Ishikawa (cell line): ENCODE measurements at regions not wholly inside any gene's neighbourhood (a gene's known extent, or its start where the extent isn't known, plus 50 kb on each side); places are given as distances from the start of the nearest gene placed in this dataset.

Experiments
- CEBPB ChIP-seq: IDR thresholded peaks from 2 replicates; pipeline ENCODE4 v1.6.1; 2012
- CREB1 ChIP-seq: IDR thresholded peaks from 2 replicates; pipeline ENCODE4 v1.6.1; 2012; ENCODE audit warnings: low read depth
- EGR1 ChIP-seq: IDR thresholded peaks from 2 replicates; pipeline ENCODE4 v1.6.1; 2012
- EP300 ChIP-seq: IDR thresholded peaks from 2 replicates; pipeline ENCODE4 v1.6.1; 2012; ENCODE audit warnings: borderline replicate concordance
- FOXM1 ChIP-seq: IDR thresholded peaks from 2 replicates; pipeline ENCODE4 v1.6.1; 2012; ENCODE audit warnings: low read depth, borderline replicate concordance
- MAX ChIP-seq: IDR thresholded peaks from 2 replicates; pipeline ENCODE4 v1.6.1; 2012
- NFIC ChIP-seq: IDR thresholded peaks from 2 replicates; pipeline ENCODE4 v1.6.1; 2012
- RAD21 ChIP-seq: IDR thresholded peaks from 2 replicates; pipeline ENCODE4 v1.6.1; 2012; ENCODE audit warnings: low read depth
- REST ChIP-seq: IDR thresholded peaks from 2 replicates; pipeline ENCODE4 v1.6.1; 2012; ENCODE audit warnings: low read depth, mild to moderate bottlenecking
- TAF1 ChIP-seq: IDR thresholded peaks from 2 replicates; pipeline ENCODE4 v1.6.1; 2012; ENCODE audit warnings: low read depth, mild to moderate bottlenecking
- TCF12 ChIP-seq: IDR thresholded peaks from 2 replicates; pipeline ENCODE4 v1.6.1; 2012; ENCODE audit warnings: low read depth
- TEAD4 ChIP-seq: IDR thresholded peaks from 2 replicates; pipeline ENCODE4 v1.6.1; 2012
- USF1 ChIP-seq: IDR thresholded peaks from 2 replicates; pipeline ENCODE4 v1.6.1; 2012
- YY1 ChIP-seq: IDR thresholded peaks from 2 replicates; pipeline ENCODE4 v1.6.1; 2012; ENCODE audit warnings: low read depth
- ZBTB7A ChIP-seq: IDR thresholded peaks from 2 replicates; pipeline ENCODE4 v1.6.1; 2012; ENCODE audit warnings: low read depth

- TF ChIP-seq EP300 = no peak
- no peak for TF ChIP-seq CEBPB
- TF ChIP-seq MAX = no peak
- TF ChIP-seq USF1 = no peak
- TF ChIP-seq RAD21 = no peak
- no peak for TF ChIP-seq REST
- no peak for TF ChIP-seq EGR1
- TF ChIP-seq TCF12 = no peak
- TF ChIP-seq FOXM1 = no peak
- TF ChIP-seq YY1 = no peak
- no peak for TF ChIP-seq TAF1
- TF ChIP-seq TEAD4 = no peak
- no peak for TF ChIP-seq ZBTB7A
- TF ChIP-seq NFIC = no peak
- TF ChIP-seq CREB1 = no peak
Observed at GRCh38 chr6:97885325-97885724, 602.3 kb upstream of the MMS22L start.

- no peak for TF ChIP-seq YY1
- TF ChIP-seq NFIC = no peak
- TF ChIP-seq TEAD4 = no peak
- no peak for TF ChIP-seq TAF1
- TF ChIP-seq MAX = no peak
- no peak for TF ChIP-seq FOXM1
- no peak for TF ChIP-seq CREB1
- no peak for TF ChIP-seq REST
- no peak for TF ChIP-seq EP300
- no peak for TF ChIP-seq CEBPB
- TF ChIP-seq ZBTB7A = no peak
- TF ChIP-seq USF1 = no peak
- TF ChIP-seq TCF12 = no peak
- no peak for TF ChIP-seq RAD21
- TF ChIP-seq EGR1 = no peak
Observed at GRCh38 chr6:97885828-97886227, 602.8 kb upstream of the MMS22L start.

GRCh38 chr6:97901531-97901930 is 618.5 kb upstream of the MMS22L start:
- TF ChIP-seq FOXM1 = no peak
- TF ChIP-seq CREB1 = no peak
- no peak for TF ChIP-seq RAD21
- no peak for TF ChIP-seq TEAD4
- TF ChIP-seq YY1 = no peak
- no peak for TF ChIP-seq ZBTB7A
- no peak for TF ChIP-seq CEBPB
- no peak for TF ChIP-seq NFIC
- TF ChIP-seq REST = no peak
- TF ChIP-seq TCF12 = no peak
- TF ChIP-seq EP300 = no peak
- no peak for TF ChIP-seq EGR1
- no peak for TF ChIP-seq USF1
- no peak for TF ChIP-seq TAF1
- no peak for TF ChIP-seq MAX

GRCh38 chr6:97909380-97909779 is 626.4 kb upstream of the MMS22L start:
- no peak for TF ChIP-seq CEBPB
